ENCODE measurements at regions not wholly inside any gene's neighbourhood (a gene's known extent, or its start where the extent isn't known, plus 50 kb on each side); places are given as distances from the start of the nearest gene placed in this dataset.

GRCh38 chr10:88200312-88201032, 337.0 kb downstream of the PTEN start:
- TF ChIP-seq POLR2A (IDR thresholded peaks at IDR 0.05; ENCODE audit: low read depth, low read length): no peak
- FAIRE-seq (no peak), DNase-seq (ENCODE audit: insufficient read length, low spot score) (no peak)

- no peak for TF ChIP-seq POLR2A (IDR thresholded peaks at IDR 0.05; ENCODE audit: low read depth, low read length)
- no peak for DNase-seq (ENCODE audit: insufficient read length, low spot score)
- no peak for FAIRE-seq
Observed at GRCh38 chr10:88205842-88206446, 342.5 kb downstream of the PTEN start.

GRCh38 chr10:88207121-88207546, 343.7 kb downstream of the PTEN start:
- DNase-seq (ENCODE audit: insufficient read length, low spot score) (no peak), FAIRE-seq (peak; percentile 79)
- TF ChIP-seq POLR2A (IDR thresholded peaks at IDR 0.05; ENCODE audit: low read depth, low read length): no peak

GRCh38 chr10:88209231-88209630, 345.8 kb downstream of the PTEN start:
- FAIRE-seq: no peak
- DNase-seq (ENCODE audit: insufficient read length, low spot score): no peak

GRCh38 chr10:88209837-88210561, 346.6 kb downstream of the PTEN start:
- TF ChIP-seq POLR2A (IDR thresholded peaks at IDR 0.05; ENCODE audit: low read depth, low read length): no peak
- peak; percentile 87 for FAIRE-seq
- DNase-seq (ENCODE audit: insufficient read length, low spot score): no peak

More at GRCh38 chr10:88209231-88209630, 345.8 kb downstream of the PTEN start:
- TF ChIP-seq POLR2A (IDR thresholded peaks at IDR 0.05; ENCODE audit: low read depth, low read length): no peak

GRCh38 chr10:88211230-88211629, 347.8 kb downstream of the PTEN start:
- no peak for FAIRE-seq
- DNase-seq (ENCODE audit: insufficient read length, low spot score): no peak
- no peak for TF ChIP-seq POLR2A (IDR thresholded peaks at IDR 0.05; ENCODE audit: low read depth, low read length)

- peak; percentile 57 for FAIRE-seq
- DNase-seq (ENCODE audit: insufficient read length, low spot score): no peak
- no peak for TF ChIP-seq POLR2A (IDR thresholded peaks at IDR 0.05; ENCODE audit: low read depth, low read length)
Observed at GRCh38 chr10:88212069-88212468, 348.6 kb downstream of the PTEN start.

- FAIRE-seq: no peak
- TF ChIP-seq POLR2A (IDR thresholded peaks at IDR 0.05; ENCODE audit: low read depth, low read length): no peak
- no peak for DNase-seq (ENCODE audit: insufficient read length, low spot score)
Observed at GRCh38 chr10:88213065-88213605, 349.7 kb downstream of the PTEN start.

GRCh38 chr10:88216976-88217375, 353.6 kb downstream of the PTEN start:
- DNase-seq (ENCODE audit: insufficient read length, low spot score) (no peak), FAIRE-seq (no peak)
- TF ChIP-seq POLR2A (IDR thresholded peaks at IDR 0.05; ENCODE audit: low read depth, low read length): no peak

GRCh38 chr10:88218362-88218761, 354.9 kb downstream of the PTEN start:
- no peak for TF ChIP-seq POLR2A (IDR thresholded peaks at IDR 0.05; ENCODE audit: low read depth, low read length)
- DNase-seq (ENCODE audit: insufficient read length, low spot score) (no peak), FAIRE-seq (no peak)

GRCh38 chr10:88219753-88220152, 356.3 kb downstream of the PTEN start:
- FAIRE-seq: no peak
- no peak for DNase-seq (ENCODE audit: insufficient read length, low spot score)
- TF ChIP-seq POLR2A (IDR thresholded peaks at IDR 0.05; ENCODE audit: low read depth, low read length): no peak

GRCh38 chr10:88221010-88221973, 357.9 kb downstream of the PTEN start:
- no peak for TF ChIP-seq POLR2A (IDR thresholded peaks at IDR 0.05; ENCODE audit: low read depth, low read length)
- no peak for DNase-seq (ENCODE audit: insufficient read length, low spot score)
- peak; percentile 52 for FAIRE-seq

- no peak for DNase-seq (ENCODE audit: insufficient read length, low spot score)
- peak; percentile 74 for FAIRE-seq
- no peak for TF ChIP-seq POLR2A (IDR thresholded peaks at IDR 0.05; ENCODE audit: low read depth, low read length)
Observed at GRCh38 chr10:88222881-88223280, 359.5 kb downstream of the PTEN start.
